HG02610 (cell line): ENCODE measurements at regions not wholly inside any gene's neighbourhood (a gene's known extent, or its start where the extent isn't known, plus 50 kb on each side); places are given as distances from the start of the nearest gene placed in this dataset.
"Not testable (repeated sequence)": the region's sequence is repeated elsewhere in the genome, so short reads cannot be mapped to it uniquely, and the experiment has no call there.

Source experiments
- ATAC-seq: cut with Tn5 transposase; IDR thresholded peaks from one replicate; pipeline ENCODE4 v1.9.1; 2021; ENCODE audit warnings: mild to moderate bottlenecking, moderate library complexity; ENCODE audit not compliant: unreplicated experiment

- ATAC-seq, result no peak
Measured at GRCh38 chr5:77910602-77911188, 134.6 kb upstream of the TBCA start.

GRCh38 chr5:77909237-77909636 is 133.1 kb upstream of the TBCA start:
- ATAC-seq, result no peak

GRCh38 chr5:77908787-77909186 is 132.6 kb upstream of the TBCA start:
- ATAC-seq, result no peak

GRCh38 chr5:77907786-77908185 is 131.6 kb upstream of the TBCA start:
- ATAC-seq, result no peak

DNA sequence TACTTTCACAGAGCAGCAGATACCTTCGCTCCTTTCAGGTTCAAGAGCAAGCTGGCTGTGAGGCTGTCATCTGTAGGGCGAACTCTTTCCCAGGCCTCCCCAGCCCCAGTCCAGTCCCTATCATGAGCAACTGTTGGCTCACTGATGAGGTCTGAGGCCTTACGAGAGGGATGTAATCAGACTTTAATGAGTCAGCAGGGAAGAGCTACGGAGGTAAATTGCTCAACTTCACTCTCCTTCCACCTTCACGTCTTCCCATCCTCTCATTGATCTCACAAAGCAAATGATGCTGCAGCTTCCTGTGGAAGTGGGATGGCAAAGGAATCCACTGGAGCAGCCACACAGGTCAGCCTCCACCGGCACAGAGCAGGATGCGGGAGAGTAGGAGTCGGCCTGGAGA is 130.7 kb upstream of the TBCA start:
- no peak for ATAC-seq

- ATAC-seq, result no peak
Measured at GRCh38 chr5:77904362-77904761, 128.2 kb upstream of the TBCA start.

DNA sequence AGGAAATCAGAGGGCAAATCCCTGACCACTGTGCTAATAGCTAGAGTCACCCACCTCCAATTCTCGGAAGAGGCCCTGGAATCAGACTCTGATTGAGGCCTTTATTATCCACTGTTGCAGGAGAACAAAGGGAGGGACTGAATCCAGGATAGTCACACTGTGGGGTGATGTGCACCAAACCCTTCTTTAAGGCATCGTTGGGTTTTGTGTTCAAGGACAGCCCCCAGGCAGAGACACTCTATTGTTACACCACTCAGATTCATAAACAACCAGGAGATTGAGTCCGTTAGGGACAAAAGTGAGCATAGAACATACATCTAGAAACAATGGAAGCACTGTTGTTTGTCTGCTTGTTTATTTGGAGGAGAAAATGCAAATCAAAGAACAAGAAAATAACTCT is 124.6 kb upstream of the TBCA start:
- no peak for ATAC-seq

DNA sequence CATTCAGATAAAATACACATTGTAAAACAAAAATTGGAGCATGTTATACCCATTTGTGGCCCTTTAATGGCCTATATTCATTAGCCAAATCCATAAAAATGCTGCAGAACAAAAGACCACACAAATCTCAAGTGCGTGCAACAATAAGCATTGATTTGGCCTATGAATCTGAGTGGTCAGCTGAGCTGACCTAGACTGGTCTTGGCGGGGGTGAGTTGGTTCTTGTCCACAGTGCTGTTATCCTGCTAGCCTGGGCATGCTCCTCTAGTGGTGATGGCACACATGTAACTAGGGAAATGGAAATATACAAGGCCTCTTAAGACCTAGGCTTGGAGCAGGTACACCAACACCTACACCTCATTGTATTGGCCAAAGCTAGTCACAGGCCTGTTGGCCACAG is 122.2 kb upstream of the TBCA start:
- ATAC-seq, result no peak

DNA sequence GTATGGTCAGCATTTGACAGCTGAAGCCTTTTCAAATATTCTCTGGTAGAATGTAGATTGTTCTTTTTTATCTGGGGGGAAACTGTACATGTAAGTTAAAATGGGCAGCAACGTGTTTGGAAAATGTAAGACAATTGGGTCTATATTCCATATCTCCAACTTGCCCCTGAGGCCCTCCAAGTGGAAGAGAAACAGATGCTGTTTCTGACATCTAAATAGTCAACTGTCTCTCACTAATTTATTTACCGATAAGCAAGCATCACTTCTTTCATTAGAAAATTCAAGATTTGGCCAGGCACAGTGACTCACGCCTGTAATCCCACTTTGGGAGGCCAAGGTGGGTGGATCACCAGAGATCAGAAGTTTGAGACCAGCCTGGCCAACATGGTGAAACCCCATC is 120.2 kb upstream of the TBCA start:
- no peak for ATAC-seq

DNA sequence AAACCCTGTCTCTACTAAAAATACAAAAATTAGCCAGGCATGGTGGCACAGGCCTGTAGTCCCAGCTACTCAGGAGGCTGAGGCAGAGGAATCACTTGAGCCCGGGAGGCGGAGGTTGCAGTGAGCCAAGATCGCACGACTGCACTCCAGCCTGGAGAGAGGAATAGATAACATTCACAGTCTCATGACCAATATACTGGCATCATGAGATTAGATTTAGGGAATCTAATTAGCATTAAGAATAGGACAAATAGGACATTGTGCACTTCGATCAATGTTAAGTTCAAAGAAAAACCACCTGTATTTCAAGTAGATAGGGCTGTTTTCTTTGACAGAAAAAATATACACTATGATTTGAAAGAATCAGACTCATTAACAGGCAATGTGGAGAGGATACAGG is 118.0 kb upstream of the TBCA start:
- ATAC-seq, result not testable (repeated sequence)

GRCh38 chr5:77893225-77893860 is 117.2 kb upstream of the TBCA start:
- ATAC-seq, result no peak

DNA sequence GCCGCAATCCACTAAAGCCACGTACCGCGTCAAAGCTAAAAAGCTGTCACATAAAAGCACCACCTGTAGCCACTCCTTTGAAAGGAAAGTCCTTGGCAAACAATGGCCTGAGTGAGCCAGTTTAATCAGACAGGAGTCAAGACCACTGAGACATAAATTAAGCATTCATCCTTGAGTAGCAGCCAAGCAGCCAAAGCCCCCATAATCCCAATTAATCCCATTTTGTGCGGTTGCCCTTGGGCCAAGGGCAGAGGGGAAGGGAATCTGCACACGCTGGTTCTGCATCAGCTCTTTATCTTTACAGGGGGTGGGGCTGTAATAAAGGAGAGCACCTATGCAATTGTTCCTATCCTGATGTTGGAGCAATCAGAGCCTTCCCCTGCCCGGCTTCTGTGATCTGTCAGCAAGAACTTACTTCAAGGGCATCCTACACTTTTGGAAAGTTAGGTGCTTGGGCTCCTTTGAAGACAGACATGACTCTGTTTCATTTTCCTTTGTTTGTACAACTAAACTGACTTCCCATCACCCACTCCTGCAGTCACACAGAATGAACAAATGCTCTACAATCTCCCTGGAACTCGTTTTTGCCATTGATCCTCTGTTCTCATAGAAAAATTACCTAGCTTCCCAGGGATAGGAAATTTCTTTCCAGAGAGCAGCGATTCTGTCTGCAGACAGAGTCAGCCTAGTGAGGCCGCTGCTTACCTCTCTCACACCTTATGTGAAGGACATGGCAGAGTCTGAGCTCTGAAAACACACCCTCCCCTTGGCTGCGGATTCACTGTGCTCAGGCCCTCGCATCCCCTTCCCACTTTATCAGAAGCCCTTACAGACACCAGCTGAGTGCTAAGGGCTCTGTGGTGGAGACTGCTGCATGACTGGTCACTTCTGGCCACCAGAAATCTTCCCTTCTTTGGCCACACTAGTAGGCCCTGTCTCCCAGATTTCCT is 116.2 kb upstream of the TBCA start:
- ATAC-seq, result no peak

DNA sequence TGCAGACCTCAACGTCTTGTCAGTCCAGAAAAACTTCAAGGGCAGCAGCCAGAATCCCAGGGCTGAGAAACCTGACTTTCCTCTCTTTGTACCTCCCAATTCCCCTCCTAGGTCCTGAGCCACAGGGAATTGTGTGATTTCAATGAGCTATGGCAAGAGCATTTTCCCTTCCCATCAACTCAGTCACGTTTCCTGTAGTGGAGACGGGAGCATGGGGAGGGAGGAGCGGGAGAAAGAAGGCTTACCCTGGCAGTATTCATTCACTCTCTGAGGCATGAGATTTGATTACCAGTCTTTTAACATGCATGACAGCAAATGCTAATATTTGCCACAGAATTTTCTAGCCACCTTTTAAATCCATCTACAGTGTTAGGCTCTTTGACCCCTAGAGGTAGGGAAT is 109.4 kb upstream of the TBCA start:
- no peak for ATAC-seq

DNA sequence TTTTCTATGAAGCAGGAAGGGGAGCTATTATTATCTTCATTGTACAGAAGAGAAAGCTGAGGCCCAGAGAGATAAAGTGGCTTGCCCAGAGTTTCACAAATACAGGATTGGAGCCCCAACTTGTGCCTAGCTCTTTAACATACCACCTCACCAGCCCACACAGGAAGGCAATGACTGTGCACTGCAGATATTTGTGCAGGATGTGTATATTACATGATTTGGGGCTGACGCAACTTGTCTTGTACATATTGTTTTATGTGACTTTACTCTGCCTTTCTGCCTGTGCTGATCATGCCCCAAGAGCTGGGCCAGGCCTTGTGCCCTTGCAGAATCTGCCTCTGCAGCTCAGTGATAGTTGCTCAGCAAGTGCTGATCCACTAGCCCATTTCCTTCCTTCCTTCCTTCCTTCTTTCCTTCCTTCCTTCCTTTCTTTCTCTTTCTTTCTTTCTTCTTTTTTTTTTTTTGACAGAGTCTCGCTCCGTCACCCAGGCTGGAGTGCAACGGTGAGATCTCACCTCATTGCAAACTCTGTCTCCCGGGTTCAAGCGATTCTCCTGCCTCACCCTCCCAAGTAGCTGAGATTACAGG is 106.6 kb upstream of the TBCA start:
- no peak for ATAC-seq

DNA sequence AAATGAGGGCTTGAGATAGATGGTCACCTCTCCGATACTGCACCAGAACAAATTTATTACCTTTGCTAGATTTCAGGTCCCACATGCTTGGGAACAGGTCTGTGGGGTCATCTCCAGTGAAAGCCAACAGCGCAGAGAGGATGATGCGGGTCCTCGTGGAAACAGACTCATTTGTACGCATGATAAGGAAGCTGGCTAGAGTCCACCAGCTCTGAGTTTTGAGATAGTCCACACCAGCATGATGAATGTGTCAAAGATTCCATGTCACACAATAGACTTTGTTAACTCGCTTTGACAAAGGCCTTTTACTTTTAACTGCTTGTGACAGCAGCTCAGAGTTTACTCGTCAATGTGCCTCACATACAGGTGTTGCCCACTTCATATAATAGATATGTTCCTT is 105.4 kb upstream of the TBCA start:
- no peak for ATAC-seq

GRCh38 chr5:77877516-77878355 is 101.6 kb upstream of the TBCA start:
- no peak for ATAC-seq

DNA sequence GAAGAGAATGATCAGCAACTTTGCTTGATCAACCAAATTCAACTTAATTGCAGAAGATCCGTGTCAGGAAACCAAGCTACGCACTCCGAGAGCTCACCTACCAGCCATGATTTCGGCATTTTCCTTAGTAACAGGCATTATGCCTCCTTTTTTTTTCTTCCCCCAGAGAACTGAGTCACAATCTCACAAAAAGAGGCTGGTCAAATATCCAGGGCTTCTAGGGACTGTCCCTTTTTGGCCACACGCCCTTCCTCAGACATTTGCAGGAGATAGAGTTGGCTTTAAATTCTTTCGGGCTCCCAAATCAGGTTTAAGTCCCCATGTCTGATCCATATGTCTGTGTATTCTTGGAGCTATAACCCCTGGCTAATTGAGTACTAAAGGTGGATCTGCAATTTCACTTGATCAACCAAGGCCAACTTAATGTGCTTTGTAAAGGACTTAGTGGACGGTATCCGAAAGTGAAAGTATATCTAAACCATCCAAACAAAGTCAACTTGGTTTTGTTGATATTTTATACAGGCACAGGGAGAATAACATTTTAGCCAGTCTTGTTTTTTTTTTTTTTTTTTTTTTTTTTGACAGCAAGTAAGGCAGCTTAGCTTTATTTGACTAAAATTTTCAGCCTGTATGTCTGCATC is 100.8 kb upstream of the TBCA start:
- ATAC-seq, result no peak

GRCh38 chr5:77876316-77876715 is 100.2 kb upstream of the TBCA start:
- no peak for ATAC-seq

- no peak for ATAC-seq
Measured at GRCh38 chr5:77874691-77875090, 98.6 kb upstream of the TBCA start.

- no peak for ATAC-seq
Measured at GRCh38 chr5:77873239-77873638, 97.1 kb upstream of the TBCA start.
